ENCODE measurements at regions not wholly inside any gene's neighbourhood (a gene's known extent, or its start where the extent isn't known, plus 50 kb on each side); places are given as distances from the start of the nearest gene placed in this dataset.

GRCh38 chr17:31622500-31622899 is 231.0 kb downstream of the RAB11FIP4 start:
- Histone ChIP-seq H2AFZ (ENCODE audit: low read length) (no peak overlapping the region), H4K91ac (replicated peaks; ENCODE audit: insufficient read length, low read length) (no peak overlapping the region), H2BK15ac (ENCODE audit: low read length) (no peak overlapping the region), H3K27me3 (replicated peaks in 1 of 4; ENCODE audit: control insufficient read depth in 3 of 4, extremely low read depth in 1 of 4, insufficient read depth in 3 of 4, low read length in 3 of 4) (no peaks in the 10 kb centered on the region), H3K4ac (replicated peaks; ENCODE audit: insufficient read length, low read depth, low read length) (no peak overlapping the region), H4K20me1 (replicated peaks in 1 of 2; ENCODE audit: control insufficient read depth in 1 of 2, insufficient read depth in 2 of 2, low read length in 2 of 2) (no peaks in the 10 kb centered on the region), H2BK120ac (replicated peaks; ENCODE audit: low read depth, low read length) (no peak overlapping the region), H2BK12ac (ENCODE audit: low read depth, low read length) (no peak overlapping the region), H3K9me3 (ENCODE audit: insufficient read depth in 2 of 2, low read depth in 1 of 2, low read length in 1 of 2) (0 out of 4 replicates have a peak, but pooled peaks cover 0 to 4% of the 10 kb centered on the region in 2 experiments), H3K56ac (replicated peaks; ENCODE audit: insufficient read length, low read depth, low read length) (no peak overlapping the region), H4K8ac (ENCODE audit: extremely low read depth, insufficient read depth, low read length) (no peak overlapping the region), H3K14ac (ENCODE audit: insufficient read length) (no peak overlapping the region), H3K23me2 (ENCODE audit: low read depth, low read length) (no peaks in the 10 kb centered on the region; the same call in 1 of the 2 replicates), H3K79me2 (ENCODE audit: control insufficient read depth in 1 of 2, insufficient read depth in 2 of 2, low read length in 2 of 2) (no peaks in the 10 kb centered on the region), H3K9ac (replicated peaks in 1 of 4; ENCODE audit: extremely low read depth in 1 of 4, low read depth in 3 of 4, low read length in 3 of 4) (no peak overlapping the region), H3K36me3 (ENCODE audit: control insufficient read depth in 2 of 4, insufficient read depth in 4 of 4, low read length in 3 of 4) (no peaks in the 10 kb centered on the region), H2BK20ac (ENCODE audit: low read length) (no peak overlapping the region), H2AK5ac (ENCODE audit: low read depth, low read length) (no peak overlapping the region), H4K5ac (ENCODE audit: insufficient read length, low read depth, low read length) (no peak overlapping the region), H3K79me1 (ENCODE audit: low read depth, low read length) (no peaks in the 10 kb centered on the region), H2BK5ac (ENCODE audit: low read depth, low read length) (no peak overlapping the region), H3K4me1 (replicated peaks in 1 of 4; ENCODE audit: control insufficient read depth in 3 of 4, insufficient read depth in 4 of 4, low read length in 3 of 4) (no peaks in the 10 kb centered on the region), H3K4me3 (ENCODE audit: extremely low read depth in 1 of 4, insufficient read depth in 2 of 4, low read depth in 3 of 4, low read length in 4 of 4) (no peak overlapping the region), H3K4me2 (ENCODE audit: insufficient read depth in 1 of 2, low read depth in 2 of 2, low read length in 2 of 2) (no peak overlapping the region), H3K27ac (ENCODE audit: low read depth, low read length) (no peak overlapping the region), H3K23ac (ENCODE audit: insufficient read length) (no peak overlapping the region), H3K18ac (ENCODE audit: extremely low read depth, low read length) (no peak overlapping the region)
- 85% methylated on average over 3 of the region's 3 CpGs; no CpG with 5 or more reads in 1 of the 2 experiments for WGBS, 2 experiments (ENCODE audit: extremely low coverage in 1 of 2, insufficient coverage in 1 of 2, insufficient read length in 1 of 2, insufficient replicate concordance in 2 of 2, low coverage in 1 of 2, low lambda C conversion rate in 2 of 2, missing lambda C conversion rate in 1 of 2)
- FAIRE-seq (no peak), DNase-seq (ENCODE audit: low read depth in 1 of 2, low spot score in 2 of 2) (no peak)
- POLR2A ChIA-PET (ENCODE audit: partially characterized antibody), result no interaction called here
- CTCF ChIA-PET (ENCODE audit: partially characterized antibody), result interaction anchor here (1.0 kb wide), 1 partner anchor 62 kb away, joined by 3 read pairs; no protein-coding TSS in a partner anchor
- TF ChIP-seq CEBPB (IDR thresholded peaks at IDR 0.05; ENCODE audit: low read depth, low read length), result no peak
- TF ChIP-seq PHF8 (conservative IDR thresholded peaks at IDR 0.05; ENCODE audit: low read depth, low read length), result no peak
- no peak for TF ChIP-seq JUND (IDR thresholded peaks at IDR 0.05; ENCODE audit: low read length)
- TF ChIP-seq CHD2 (IDR thresholded peaks at IDR 0.05; ENCODE audit: low read length), result no peak
- TF ChIP-seq, protein P1, sequence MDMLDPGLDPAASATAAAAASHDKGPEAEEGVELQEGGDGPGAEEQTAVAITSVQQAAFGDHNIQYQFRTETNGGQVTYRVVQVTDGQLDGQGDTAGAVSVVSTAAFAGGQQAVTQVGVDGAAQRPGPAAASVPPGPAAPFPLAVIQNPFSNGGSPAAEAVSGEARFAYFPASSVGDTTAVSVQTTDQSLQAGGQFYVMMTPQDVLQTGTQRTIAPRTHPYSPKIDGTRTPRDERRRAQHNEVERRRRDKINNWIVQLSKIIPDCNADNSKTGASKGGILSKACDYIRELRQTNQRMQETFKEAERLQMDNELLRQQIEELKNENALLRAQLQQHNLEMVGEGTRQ (IDR thresholded peaks at IDR 0.05; ENCODE audit: low read length), result no peak
- no peak for TF ChIP-seq POLR2AphosphoS5 (IDR thresholded peaks at IDR 0.05; ENCODE audit: low read depth, low read length)
- TF ChIP-seq TBP (IDR thresholded peaks at IDR 0.05; ENCODE audit: low read depth, low read length), result no peak
- TF ChIP-seq, protein P2, sequence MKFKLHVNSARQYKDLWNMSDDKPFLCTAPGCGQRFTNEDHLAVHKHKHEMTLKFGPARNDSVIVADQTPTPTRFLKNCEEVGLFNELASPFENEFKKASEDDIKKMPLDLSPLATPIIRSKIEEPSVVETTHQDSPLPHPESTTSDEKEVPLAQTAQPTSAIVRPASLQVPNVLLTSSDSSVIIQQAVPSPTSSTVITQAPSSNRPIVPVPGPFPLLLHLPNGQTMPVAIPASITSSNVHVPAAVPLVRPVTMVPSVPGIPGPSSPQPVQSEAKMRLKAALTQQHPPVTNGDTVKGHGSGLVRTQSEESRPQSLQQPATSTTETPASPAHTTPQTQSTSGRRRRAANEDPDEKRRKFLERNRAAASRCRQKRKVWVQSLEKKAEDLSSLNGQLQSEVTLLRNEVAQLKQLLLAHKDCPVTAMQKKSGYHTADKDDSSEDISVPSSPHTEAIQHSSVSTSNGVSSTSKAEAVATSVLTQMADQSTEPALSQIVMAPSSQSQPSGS (IDR thresholded peaks at IDR 0.05; ENCODE audit: low read length), result no peak
- TF ChIP-seq FOSL1 (IDR thresholded peaks at IDR 0.05; ENCODE audit: insufficient read depth, low read depth, low read length), result no peak
- TF ChIP-seq SIRT6 (IDR thresholded peaks at IDR 0.05; ENCODE audit: low read length), result no peak
- TF ChIP-seq TAF1 (IDR thresholded peaks at IDR 0.05; ENCODE audit: low read depth, low read length), result no peak
- TF ChIP-seq EGR1 (IDR thresholded peaks at IDR 0.05; ENCODE audit: borderline replicate concordance, low read depth, low read length), result no peak
- no peak for TF ChIP-seq RXRA (IDR thresholded peaks at IDR 0.05; ENCODE audit: insufficient read depth, low read depth, low read length)
- no peak for TF ChIP-seq CREB1 (IDR thresholded peaks at IDR 0.05)

Measured in H1 (cell line).